ENCODE measurements at regions not wholly inside any gene's neighbourhood (a gene's known extent, or its start where the extent isn't known, plus 50 kb on each side); places are given as distances from the start of the nearest gene placed in this dataset.
"Not testable (repeated sequence)": the region's sequence is repeated elsewhere in the genome, so short reads cannot be mapped to it uniquely, and the experiment has no call there.

GRCh38 chr1:187892683-187893039 is 1063.9 kb downstream of the PLA2G4A start:
- no peak for DNase-seq (ENCODE audit: low read depth)

GRCh38 chr1:187893471-187893870 is 1064.7 kb downstream of the PLA2G4A start:
- no peak for DNase-seq (ENCODE audit: low read depth)

- no peak for DNase-seq (ENCODE audit: low read depth)
Observed at GRCh38 chr1:187894349-187894748, 1065.6 kb downstream of the PLA2G4A start.

GRCh38 chr1:187903223-187903622 is 1074.5 kb downstream of the PLA2G4A start:
- DNase-seq (ENCODE audit: low read depth), result no peak

GRCh38 chr1:187909382-187909781 is 1080.6 kb downstream of the PLA2G4A start:
- DNase-seq (ENCODE audit: low read depth), result no peak

- no peak for DNase-seq (ENCODE audit: low read depth)
Observed at GRCh38 chr1:187911820-187912219, 1083.1 kb downstream of the PLA2G4A start.

DNA sequence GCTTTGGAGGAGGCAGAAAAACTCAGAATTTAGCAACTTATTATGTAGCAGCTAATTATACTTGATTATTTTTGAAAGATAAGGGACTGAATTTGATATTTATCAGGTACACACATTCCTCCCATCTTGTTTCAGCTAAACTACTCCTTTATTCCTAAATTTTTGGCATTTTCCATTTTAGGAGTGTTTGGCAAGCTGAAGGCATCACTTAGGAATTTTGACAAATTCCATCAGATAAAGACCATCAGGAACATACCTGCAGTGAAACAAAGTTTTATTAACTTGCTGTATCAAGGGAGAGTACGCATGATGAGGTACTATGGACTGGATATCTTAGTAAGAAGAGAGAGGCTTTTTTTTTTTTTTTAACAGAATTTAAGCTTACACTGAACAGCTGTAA is 1092.2 kb downstream of the PLA2G4A start:
- no peak for DNase-seq (ENCODE audit: low read depth)

DNA sequence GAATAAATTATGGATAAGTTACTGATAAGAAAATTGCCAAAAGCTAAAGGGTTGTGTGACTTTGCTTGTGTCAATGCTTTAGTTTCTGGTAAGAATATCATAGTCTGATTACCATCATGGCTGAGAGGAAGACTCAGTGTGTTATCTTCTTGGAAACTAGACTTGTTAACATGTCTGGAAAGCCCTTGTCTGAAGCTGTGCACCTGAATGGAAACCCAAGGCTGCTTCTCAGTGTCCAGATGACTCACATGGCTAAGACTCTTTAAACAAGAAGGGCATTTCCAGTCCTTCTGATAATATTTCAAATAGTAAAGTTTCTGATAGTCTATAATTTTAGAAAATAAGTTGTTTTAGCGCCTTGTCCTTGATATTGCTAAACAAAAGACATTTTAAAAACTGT is 1092.7 kb downstream of the PLA2G4A start:
- no peak for DNase-seq (ENCODE audit: low read depth)

DNA sequence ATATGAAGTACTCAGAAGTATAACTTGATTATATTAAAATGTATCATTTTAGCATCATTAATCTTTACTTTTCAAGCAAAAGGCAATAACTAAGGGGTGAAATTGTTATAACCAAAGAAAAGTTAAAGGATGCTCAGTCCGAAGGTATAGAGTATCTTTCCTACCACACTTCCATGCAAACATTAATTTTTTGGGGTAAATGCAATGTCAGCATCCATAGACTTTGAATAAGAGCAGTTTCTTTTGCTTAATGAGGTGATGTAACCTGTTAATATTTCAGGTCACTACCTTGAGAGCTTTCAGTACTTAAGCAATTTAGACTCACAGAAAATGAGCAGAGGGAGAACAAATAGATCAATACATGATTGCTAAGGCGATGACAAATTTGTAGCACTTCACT is 1093.5 kb downstream of the PLA2G4A start:
- no peak for DNase-seq (ENCODE audit: low read depth)

DNA sequence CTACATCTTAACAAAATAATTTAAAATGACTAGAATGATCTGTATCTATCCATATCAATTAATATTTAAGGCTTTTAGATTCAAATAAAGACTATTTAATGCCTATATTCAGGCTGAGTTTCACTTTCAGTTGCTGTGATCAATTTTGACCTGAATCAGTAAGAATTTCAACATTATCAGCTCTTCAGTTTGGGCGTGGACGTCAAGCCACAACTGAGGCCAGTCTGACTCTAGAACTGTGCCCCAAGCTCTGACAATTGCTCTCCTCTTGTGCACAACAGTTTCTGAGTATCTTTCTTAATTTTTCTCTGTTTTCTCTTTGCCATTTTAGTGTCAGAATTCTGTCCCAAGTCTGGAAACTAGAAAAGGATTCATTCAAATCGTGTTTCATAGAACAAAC is 1095.5 kb downstream of the PLA2G4A start:
- DNase-seq (ENCODE audit: low read depth), result no peak

DNA sequence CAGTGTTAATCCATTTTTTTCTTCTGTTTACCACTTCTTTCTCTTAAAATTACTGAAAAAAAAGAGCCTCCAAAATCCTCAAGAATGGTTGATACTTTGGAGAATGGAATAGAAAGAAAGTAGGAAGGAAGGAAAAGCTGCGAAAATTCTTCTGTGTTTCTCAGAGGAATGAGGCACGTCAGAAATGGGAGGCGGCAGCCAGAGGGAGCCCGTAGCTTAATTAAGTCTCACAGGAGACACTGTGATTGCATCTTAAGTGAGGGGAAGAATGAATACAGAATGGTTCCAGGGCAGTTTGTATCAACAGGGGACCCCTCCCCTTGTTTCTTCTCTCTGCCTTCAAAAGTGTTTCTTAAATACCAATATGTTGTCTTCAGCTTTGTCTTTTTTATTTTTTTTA is 1099.5 kb downstream of the PLA2G4A start:
- DNase-seq (ENCODE audit: low read depth), result peak; percentile 14

DNA sequence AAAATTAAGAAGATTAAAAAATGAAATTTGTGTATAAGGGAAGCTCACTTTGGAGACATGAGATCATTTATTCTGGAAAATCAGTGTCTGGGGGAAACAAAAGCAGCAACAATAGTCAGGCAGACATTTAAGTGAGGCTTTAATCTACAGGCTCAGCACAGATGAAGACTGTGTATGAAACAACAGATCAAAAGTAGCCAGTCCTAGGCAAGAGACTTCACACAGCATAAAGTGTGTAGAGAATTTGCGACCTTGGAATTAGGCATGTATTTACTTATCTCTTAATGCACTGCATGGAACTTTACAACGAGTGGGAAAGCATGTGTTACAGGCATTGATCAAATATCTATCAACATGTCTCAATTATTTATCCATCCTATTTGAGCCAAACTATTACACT is 1099.9 kb downstream of the PLA2G4A start:
- DNase-seq (ENCODE audit: low read depth), result no peak

DNA sequence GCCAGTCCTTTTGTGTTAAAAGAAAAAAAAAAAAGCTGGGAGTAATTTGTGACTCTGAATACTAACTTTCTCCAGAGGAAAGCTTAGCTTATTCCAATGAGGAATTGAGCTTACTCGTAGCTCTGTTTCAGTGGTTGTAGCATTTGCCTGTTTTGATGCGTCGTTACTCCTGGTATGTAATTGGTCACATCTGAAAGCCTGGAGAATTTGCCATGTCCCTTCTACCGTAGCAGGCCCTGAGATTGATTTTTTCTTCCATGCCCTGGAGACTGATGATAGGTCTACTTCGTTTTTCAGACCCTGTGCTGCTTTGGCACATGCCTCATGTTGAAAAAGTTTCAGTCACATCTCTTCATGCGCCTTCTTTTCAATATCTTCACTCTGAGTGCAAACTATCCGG is 1103.0 kb downstream of the PLA2G4A start:
- DNase-seq (ENCODE audit: low read depth), result no peak

- no peak for DNase-seq (ENCODE audit: low read depth)
Observed at GRCh38 chr1:187933562-187934419, 1105.0 kb downstream of the PLA2G4A start.

- DNase-seq (ENCODE audit: low read depth), result no peak
Observed at GRCh38 chr1:187936667-187937066, 1107.9 kb downstream of the PLA2G4A start.

- no peak for DNase-seq (ENCODE audit: low read depth)
Observed at GRCh38 chr1:187938092-187938491, 1109.3 kb downstream of the PLA2G4A start.

DNA sequence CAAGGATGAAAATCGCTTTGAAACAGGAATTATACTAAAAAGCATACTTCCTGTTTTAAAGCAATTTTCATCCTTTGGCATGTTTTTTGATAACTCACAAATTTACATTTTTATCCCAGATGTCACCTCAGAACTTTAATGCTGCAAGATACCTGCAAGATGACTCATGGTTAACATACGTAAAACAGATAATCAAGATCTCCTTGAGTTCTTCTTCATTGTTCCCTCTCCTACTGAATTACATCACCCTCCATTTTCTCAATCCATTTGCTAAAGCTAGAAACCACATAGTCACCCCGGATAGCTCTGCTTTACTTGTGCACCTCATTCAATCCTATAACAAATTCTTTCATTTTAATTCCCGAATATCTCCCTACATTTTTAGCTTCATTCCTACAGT is 1114.2 kb downstream of the PLA2G4A start:
- DNase-seq (ENCODE audit: low read depth), result no peak

GRCh38 chr1:187943606-187944403 is 1115.1 kb downstream of the PLA2G4A start:
- no peak for DNase-seq (ENCODE audit: low read depth)

- DNase-seq (ENCODE audit: low read depth), result not testable (repeated sequence)
Observed at GRCh38 chr1:187946661-187947060, 1117.9 kb downstream of the PLA2G4A start.

GRCh38 chr1:187947359-187947758 is 1118.6 kb downstream of the PLA2G4A start:
- no peak for DNase-seq (ENCODE audit: low read depth)

DNA sequence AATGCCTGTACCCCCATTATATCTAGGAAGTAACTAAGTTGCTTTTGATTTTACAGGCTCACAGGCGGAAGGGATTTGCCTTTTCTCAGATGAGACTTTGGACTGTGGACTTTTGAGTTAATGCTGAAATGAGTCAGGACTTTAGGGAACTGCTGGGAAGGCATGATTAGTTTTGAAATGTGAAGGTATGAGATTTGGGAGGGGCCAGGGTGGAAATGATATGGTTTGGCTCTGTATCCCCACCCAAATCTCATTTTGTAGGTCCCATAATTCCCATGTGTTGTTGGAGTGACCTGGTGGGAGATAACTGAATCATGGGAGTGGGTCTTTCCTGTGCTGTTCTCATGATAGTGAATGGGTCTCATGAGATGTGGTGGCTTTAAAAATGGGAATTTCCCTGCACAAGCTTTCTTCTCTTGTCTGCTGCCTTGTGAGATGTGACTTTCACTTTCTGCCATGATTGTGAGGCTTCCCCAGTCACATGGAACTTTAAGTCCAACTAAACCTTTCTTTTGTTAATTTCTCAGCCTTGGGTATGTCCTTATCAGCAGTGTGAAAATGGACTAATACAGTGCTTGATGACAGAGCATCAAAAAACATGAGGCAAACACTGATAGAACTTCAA is 1119.5 kb downstream of the PLA2G4A start:
- DNase-seq (ENCODE audit: low read depth), result no peak

DNA sequence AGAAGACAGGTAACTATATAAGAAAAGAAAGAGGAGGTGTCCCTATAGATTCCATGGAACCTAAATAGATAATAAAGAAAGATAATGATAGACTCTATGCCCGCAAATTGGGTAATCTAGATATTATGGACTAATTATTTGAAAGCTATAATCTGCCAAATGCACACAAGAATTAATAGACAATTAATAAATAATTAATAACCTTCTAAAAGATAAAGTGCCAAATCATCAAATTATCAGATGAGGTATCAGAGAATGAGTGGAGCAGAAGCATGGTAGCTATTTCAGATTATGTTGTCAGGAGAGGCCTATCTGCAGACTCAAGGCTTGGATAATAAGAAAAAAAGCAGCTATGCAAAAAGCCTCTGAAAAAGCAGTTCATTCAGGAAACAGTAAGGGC is 1120.8 kb downstream of the PLA2G4A start:
- no peak for DNase-seq (ENCODE audit: low read depth)

DNA sequence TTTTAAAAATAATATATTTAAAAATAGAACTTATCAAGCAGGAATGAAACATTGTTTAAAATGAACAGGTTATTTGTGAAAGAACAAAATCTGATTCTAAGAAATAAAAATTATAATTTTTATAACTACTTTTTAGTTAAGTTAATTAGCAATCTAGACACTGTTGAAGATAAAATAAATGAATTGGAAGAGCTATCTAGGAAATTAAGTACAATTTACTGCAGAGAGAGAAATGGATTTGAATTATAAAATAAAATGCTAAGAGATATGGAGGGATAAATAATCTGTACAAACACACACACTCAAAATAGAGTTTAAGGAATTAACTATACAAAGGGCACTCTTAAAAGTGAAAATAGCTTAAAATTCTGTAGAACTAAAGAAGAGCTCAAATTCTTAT is 1123.1 kb downstream of the PLA2G4A start:
- DNase-seq (ENCODE audit: low read depth), result no peak

All from RPMI7951 (cell line).